SK-N-SH treated with all-trans-retinoic acid at 6 μM for 48 hours (cell line): ENCODE measurements at regions not wholly inside any gene's neighbourhood (a gene's known extent, or its start where the extent isn't known, plus 50 kb on each side); places are given as distances from the start of the nearest gene placed in this dataset.

Source experiments
- ATAC-seq: fragments of 200-7000 bp; cut with Tn5 transposase; 3 replicates; pipeline ENCODE4 v1.9.1; 2020; ENCODE audit warnings: mild to moderate bottlenecking, moderate library complexity
- ARNTL ChIP-seq: fragments of 450-650 bp; formaldehyde crosslinking; IDR thresholded peaks from 2 replicates; pipeline ENCODE4 v1.5.0; 2020; ENCODE audit warnings: low read depth, mild to moderate bottlenecking, moderate library complexity, borderline replicate concordance
- CREB5 ChIP-seq: fragments of 250-450 bp; sonication (Bioruptor Pico); IDR thresholded peaks from 2 replicates; pipeline ENCODE4 v1.5.1; 2020; ENCODE audit warnings: low read depth, mild to moderate bottlenecking, moderate library complexity
- CSRNP3 ChIP-seq: fragments of 250-450 bp; sonication (Bioruptor Pico); IDR thresholded peaks from 2 replicates; pipeline ENCODE4 v1.5.1; 2021; ENCODE audit warnings: mild to moderate bottlenecking, moderate library complexity
- GLIS3 ChIP-seq: fragments of 250-450 bp; sonication (Bioruptor Pico); IDR thresholded peaks from 2 replicates; pipeline ENCODE4 v1.5.0; 2020; ENCODE audit warnings: mild to moderate bottlenecking, moderate library complexity
- ISL1 ChIP-seq: fragments of 250-450 bp; sonication (Bioruptor Pico); IDR thresholded peaks from 2 replicates; pipeline ENCODE4 v2.1.2; 2022; ENCODE audit warnings: mild to moderate bottlenecking, moderate library complexity
- PATZ1 ChIP-seq: fragments of 250-450 bp; sonication (Bioruptor Pico); IDR thresholded peaks from 2 replicates; pipeline ENCODE4 v1.8.0; 2020; ENCODE audit warnings: mild to moderate bottlenecking, moderate library complexity, borderline replicate concordance
- PPARA ChIP-seq: fragments of 250-450 bp; sonication (Bioruptor Pico); IDR thresholded peaks from 2 replicates; pipeline ENCODE4 v1.5.0; 2020; ENCODE audit warnings: mild to moderate bottlenecking, borderline replicate concordance
- RARB ChIP-seq: fragments of 250-450 bp; sonication (Bioruptor Pico); IDR thresholded peaks from 2 replicates; pipeline ENCODE4 v1.8.0; 2021; ENCODE audit warnings: mild to moderate bottlenecking, moderate library complexity
- SNAI2 ChIP-seq: fragments of 250-450 bp; sonication (Bioruptor Pico); IDR thresholded peaks from 2 replicates; pipeline ENCODE4 v1.5.0; 2020; ENCODE audit warnings: mild to moderate bottlenecking, moderate library complexity
- TOX ChIP-seq: fragments of 250-450 bp; sonication (Bioruptor Pico); IDR thresholded peaks from 2 replicates; pipeline ENCODE4 v1.8.0; 2021; ENCODE audit warnings: mild to moderate bottlenecking, moderate library complexity, borderline replicate concordance
- TSHZ2 ChIP-seq: fragments of 250-450 bp; sonication (Bioruptor Pico); IDR thresholded peaks from 2 replicates; pipeline ENCODE4 v1.5.0; 2020; ENCODE audit warnings: mild to moderate bottlenecking, moderate library complexity
- ZC3H10 ChIP-seq: fragments of 250-450 bp; sonication (Bioruptor Pico); IDR thresholded peaks from 2 replicates; pipeline ENCODE4 v1.5.1; 2021; ENCODE audit warnings: mild to moderate bottlenecking, moderate library complexity
- ZFP3 ChIP-seq: fragments of 250-450 bp; sonication (Bioruptor Pico); IDR thresholded peaks from 2 replicates; pipeline ENCODE4 v1.5.0; 2020; ENCODE audit warnings: mild to moderate bottlenecking, moderate library complexity
- ZFP30 ChIP-seq: fragments of 450-650 bp; formaldehyde crosslinking; IDR thresholded peaks from 2 replicates; pipeline ENCODE4 v1.5.0; 2022; ENCODE audit warnings: mild to moderate bottlenecking, moderate library complexity
- ZNF70 ChIP-seq: fragments of 450-650 bp; formaldehyde crosslinking; IDR thresholded peaks from 2 replicates; pipeline ENCODE4 v1.5.0; 2020; ENCODE audit warnings: mild to moderate bottlenecking, moderate library complexity
- TF ChIP-seq, protein P1 (sequence below): fragments of 250-450 bp; sonication (Bioruptor Pico); IDR thresholded peaks from 2 replicates; pipeline ENCODE4 v1.8.0; 2021; ENCODE audit warnings: low read depth, mild to moderate bottlenecking, moderate library complexity, borderline replicate concordance

DNA sequence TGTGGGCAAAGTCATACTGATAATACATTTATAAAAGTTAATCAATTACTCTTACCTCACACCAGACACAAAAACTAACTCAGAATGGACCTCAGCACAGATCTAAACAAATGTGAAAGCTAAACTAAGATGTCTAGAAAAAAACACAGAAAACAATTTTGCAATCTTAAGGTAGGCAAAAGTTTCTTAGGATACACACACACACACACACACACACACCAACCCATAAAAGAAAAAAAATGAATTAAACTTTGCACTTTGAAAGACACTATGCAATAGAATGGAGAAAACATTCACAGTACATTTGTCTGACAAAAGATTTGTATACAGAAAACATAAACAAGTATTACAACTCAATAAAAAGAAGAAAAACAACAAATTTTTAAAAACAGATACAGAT, 70.8 kb upstream of the ZNRF2 start (continued):
- TF ChIP-seq CREB5 (CRISPR knock-in tag) = no peak

GRCh38 chr7:30214651-30215137, 69.7 kb upstream of the ZNRF2 start:
- TF ChIP-seq PATZ1 (no peak), CSRNP3 (CRISPR knock-in tag) (no peak), ARNTL (CRISPR knock-in tag) (no peak), ISL1 (CRISPR knock-in tag) (no peak), PPARA (CRISPR knock-in tag) (no peak), ZFP3 (CRISPR knock-in tag) (no peak), GLIS3 (CRISPR knock-in tag) (no peak), TOX (no peak), RARB (no peak), TSHZ2 (CRISPR knock-in tag) (no peak)
- TF ChIP-seq, all 23 proteins: peak for 0
- no peak for ATAC-seq

GRCh38 chr7:30221764-30222163, 62.6 kb upstream of the ZNRF2 start:
- TF ChIP-seq ZC3H10 (CRISPR knock-in tag) = no peak
- no peak for TF ChIP-seq TSHZ2 (CRISPR knock-in tag)
- no peak for TF ChIP-seq TOX
- TF ChIP-seq SNAI2 (CRISPR knock-in tag) = no peak
- no peak for TF ChIP-seq CREB5 (CRISPR knock-in tag)
- no peak for TF ChIP-seq ZNF70 (CRISPR knock-in tag)
- no peak for TF ChIP-seq ZFP30 (CRISPR knock-in tag)
- no peak for ATAC-seq

- TF ChIP-seq ARNTL (CRISPR knock-in tag) = no peak
- TF ChIP-seq, protein P1, sequence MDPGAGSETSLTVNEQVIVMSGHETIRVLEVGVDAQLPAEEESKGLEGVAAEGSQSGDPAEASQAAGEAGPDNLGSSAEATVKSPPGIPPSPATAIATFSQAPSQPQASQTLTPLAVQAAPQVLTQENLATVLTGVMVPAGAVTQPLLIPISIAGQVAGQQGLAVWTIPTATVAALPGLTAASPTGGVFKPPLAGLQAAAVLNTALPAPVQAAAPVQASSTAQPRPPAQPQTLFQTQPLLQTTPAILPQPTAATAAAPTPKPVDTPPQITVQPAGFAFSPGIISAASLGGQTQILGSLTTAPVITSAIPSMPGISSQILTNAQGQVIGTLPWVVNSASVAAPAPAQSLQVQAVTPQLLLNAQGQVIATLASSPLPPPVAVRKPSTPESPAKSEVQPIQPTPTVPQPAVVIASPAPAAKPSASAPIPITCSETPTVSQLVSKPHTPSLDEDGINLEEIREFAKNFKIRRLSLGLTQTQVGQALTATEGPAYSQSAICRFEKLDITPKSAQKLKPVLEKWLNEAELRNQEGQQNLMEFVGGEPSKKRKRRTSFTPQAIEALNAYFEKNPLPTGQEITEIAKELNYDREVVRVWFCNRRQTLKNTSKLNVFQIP (CRISPR knock-in tag) = no peak
- ATAC-seq = no peak
These were observed 61.7 kb upstream of the ZNRF2 start for GRCh38 chr7:30222515-30223215.
